Activated CD4-positive, alpha-beta T cell treated with anti-CD3 and anti-CD28 coated beads, Interleukin-2, amount 10 ng/mL, durations not matched to agents 7 days and 5 days (primary cell): ENCODE measurements at regions not wholly inside any gene's neighbourhood (a gene's known extent, or its start where the extent isn't known, plus 50 kb on each side); places are given as distances from the start of the nearest gene placed in this dataset.

Experiments used
- CTCF ChIA-PET: fragments of 350-600 bp; sonication (Branson Sonifier 250); formaldehyde crosslinking; loops from one replicate; lab custom pipeline; 2021; ENCODE audit warnings: antibody characterized with exemption; lab: Charles Lee
- POLR2A ChIA-PET: fragments of 350-600 bp; sonication (Branson Sonifier 250); formaldehyde crosslinking; loops from one replicate; lab custom pipeline; 2021; ENCODE audit warnings: antibody characterized with exemption; lab: Charles Lee
- DNase-seq: peaks from one replicate; pipeline ENCODE4 v3.0.0-alpha.2; 2020
- H3K27ac Mint-ChIP-seq: one replicate; pipeline ENCODE4 v1.8.0; 2021; ENCODE audit warnings: mild to moderate bottlenecking, moderate library complexity, mixed read lengths
- H3K27me3 Mint-ChIP-seq: one replicate; pipeline ENCODE4 v1.8.0; 2021; ENCODE audit warnings: mixed read lengths
- H3K36me3 Mint-ChIP-seq: one replicate; pipeline ENCODE4 v1.8.0; 2021; ENCODE audit warnings: low read depth, mixed read lengths
- H3K4me1 Mint-ChIP-seq: one replicate; pipeline ENCODE4 v1.8.0; 2021; ENCODE audit warnings: mixed read lengths
- H3K4me3 Mint-ChIP-seq: one replicate; pipeline ENCODE4 v1.8.0; 2021; ENCODE audit warnings: mild to moderate bottlenecking, moderate library complexity, mixed read lengths
- H3K9me3 Mint-ChIP-seq: one replicate; pipeline ENCODE4 v1.8.0; 2021; ENCODE audit warnings: mixed read lengths

GRCh38 chr1:58317086-58317485 is 229.4 kb downstream of the OMA1 start:
- DNase-seq, result no peak
- no peak overlapping the region for H3K27ac Mint-ChIP-seq
- ChIA-PET POLR2A (no interaction called here), CTCF (no interaction called here)
- peaks cover 3% of the 10 kb centered on the region for H3K9me3 Mint-ChIP-seq
- H3K27me3 Mint-ChIP-seq, result no peaks in the 10 kb centered on the region
- no peaks in the 10 kb centered on the region for H3K4me1 Mint-ChIP-seq
- H3K36me3 Mint-ChIP-seq, result no peaks in the 10 kb centered on the region
- no peak overlapping the region for H3K4me3 Mint-ChIP-seq

GRCh38 chr1:58316141-58316540 is 230.4 kb downstream of the OMA1 start:
- ChIA-PET POLR2A (no interaction called here), CTCF (no interaction called here)

GRCh38 chr1:58312971-58313563 is 233.5 kb downstream of the OMA1 start:
- CTCF ChIA-PET, result interaction anchor here (1.5 kb wide), 1 partner anchor 9 kb away, joined by 4 read pairs; no protein-coding TSS in a partner anchor
- no peak overlapping the region for H3K4me3 Mint-ChIP-seq

More at GRCh38 chr1:58316141-58316540, 230.4 kb downstream of the OMA1 start:
- DNase-seq, result no peak
- peaks cover 2% of the 10 kb centered on the region for H3K9me3 Mint-ChIP-seq
- no peaks in the 10 kb centered on the region for H3K4me1 Mint-ChIP-seq
- no peak overlapping the region for H3K4me3 Mint-ChIP-seq
- no peaks in the 10 kb centered on the region for H3K27me3 Mint-ChIP-seq
- no peaks in the 10 kb centered on the region for H3K36me3 Mint-ChIP-seq
- no peak overlapping the region for H3K27ac Mint-ChIP-seq

GRCh38 chr1:58312461-58312860 is 234.1 kb downstream of the OMA1 start:
- H3K27ac Mint-ChIP-seq, result no peak overlapping the region
- no peaks in the 10 kb centered on the region for H3K27me3 Mint-ChIP-seq
- H3K36me3 Mint-ChIP-seq, result no peaks in the 10 kb centered on the region
- no peak overlapping the region for H3K4me3 Mint-ChIP-seq
- no peaks in the 10 kb centered on the region for H3K4me1 Mint-ChIP-seq
- no peaks in the 10 kb centered on the region for H3K9me3 Mint-ChIP-seq
- DNase-seq, result no peak
- CTCF ChIA-PET, result interaction anchor here (1.5 kb wide), 1 partner anchor 9 kb away, joined by 4 read pairs; no protein-coding TSS in a partner anchor
- POLR2A ChIA-PET, result no interaction called here

More at GRCh38 chr1:58312971-58313563, 233.5 kb downstream of the OMA1 start:
- POLR2A ChIA-PET, result no interaction called here
- DNase-seq, result no peak
- Mint-ChIP-seq H3K27ac (no peak overlapping the region), H3K4me1 (no peaks in the 10 kb centered on the region), H3K27me3 (no peaks in the 10 kb centered on the region), H3K36me3 (no peaks in the 10 kb centered on the region), H3K9me3 (no peaks in the 10 kb centered on the region)

GRCh38 chr1:58310881-58311280 is 235.6 kb downstream of the OMA1 start:
- H3K4me1 Mint-ChIP-seq, result no peaks in the 10 kb centered on the region
- no peaks in the 10 kb centered on the region for H3K36me3 Mint-ChIP-seq
- no peak overlapping the region for H3K27ac Mint-ChIP-seq
- H3K27me3 Mint-ChIP-seq, result no peaks in the 10 kb centered on the region
- no peaks in the 10 kb centered on the region for H3K9me3 Mint-ChIP-seq
- H3K4me3 Mint-ChIP-seq, result no peak overlapping the region
- no peak for DNase-seq
- CTCF ChIA-PET, result no interaction called here
- POLR2A ChIA-PET, result no interaction called here

- Mint-ChIP-seq H3K27ac (no peak overlapping the region), H3K27me3 (no peaks in the 10 kb centered on the region), H3K9me3 (no peaks in the 10 kb centered on the region), H3K4me3 (no peak overlapping the region), H3K36me3 (no peaks in the 10 kb centered on the region), H3K4me1 (no peaks in the 10 kb centered on the region)
- CTCF ChIA-PET, result no interaction called here
- POLR2A ChIA-PET, result no interaction called here
- no peak for DNase-seq
Measured at GRCh38 chr1:58310469-58310868, 236.1 kb downstream of the OMA1 start.

- H3K27me3 Mint-ChIP-seq, result no peaks in the 10 kb centered on the region
- H3K27ac Mint-ChIP-seq, result no peak overlapping the region
- no peaks in the 10 kb centered on the region for H3K9me3 Mint-ChIP-seq
- ChIA-PET POLR2A (no interaction called here), CTCF (interaction anchor here (1.1 to 1.5 kb wide), 3 partner anchors 12 to 82 kb away, joined by 3 to 4 read pairs (median 3); no protein-coding TSS in a partner anchor)
- DNase-seq, result no peak
- H3K4me3 Mint-ChIP-seq, result no peak overlapping the region
- H3K36me3 Mint-ChIP-seq, result no peaks in the 10 kb centered on the region
- no peaks in the 10 kb centered on the region for H3K4me1 Mint-ChIP-seq
Measured at GRCh38 chr1:58308206-58308605, 238.3 kb downstream of the OMA1 start.

GRCh38 chr1:58307431-58307830 is 239.1 kb downstream of the OMA1 start:
- H3K36me3 Mint-ChIP-seq, result no peaks in the 10 kb centered on the region
- ChIA-PET POLR2A (no interaction called here), CTCF (no interaction called here)
- H3K4me1 Mint-ChIP-seq, result no peaks in the 10 kb centered on the region
- H3K27ac Mint-ChIP-seq, result no peak overlapping the region
- no peaks in the 10 kb centered on the region for H3K27me3 Mint-ChIP-seq
- no peaks in the 10 kb centered on the region for H3K9me3 Mint-ChIP-seq
- no peak for DNase-seq
- no peak overlapping the region for H3K4me3 Mint-ChIP-seq

- Mint-ChIP-seq H3K4me1 (no peaks in the 10 kb centered on the region), H3K4me3 (no peak overlapping the region), H3K27me3 (no peaks in the 10 kb centered on the region), H3K9me3 (no peaks in the 10 kb centered on the region), H3K36me3 (no peaks in the 10 kb centered on the region), H3K27ac (no peak overlapping the region)
- ChIA-PET CTCF (no interaction called here), POLR2A (no interaction called here)
- DNase-seq, result no peak
Measured at GRCh38 chr1:58305622-58306021, 240.9 kb downstream of the OMA1 start.

- no peak overlapping the region for H3K4me3 Mint-ChIP-seq
- H3K36me3 Mint-ChIP-seq, result no peaks in the 10 kb centered on the region
- H3K9me3 Mint-ChIP-seq, result no peaks in the 10 kb centered on the region
- DNase-seq, result no peak
- no peaks in the 10 kb centered on the region for H3K27me3 Mint-ChIP-seq
- no peak overlapping the region for H3K27ac Mint-ChIP-seq
- H3K4me1 Mint-ChIP-seq, result no peaks in the 10 kb centered on the region
- ChIA-PET POLR2A (no interaction called here), CTCF (interaction anchor here (1.3 kb wide), 1 partner anchor 8 kb away, joined by 4 read pairs; no protein-coding TSS in a partner anchor)
Measured at GRCh38 chr1:58304346-58304975, 242.1 kb downstream of the OMA1 start.

GRCh38 chr1:58303841-58304240 is 242.7 kb downstream of the OMA1 start:
- H3K4me3 Mint-ChIP-seq, result no peak overlapping the region
- H3K27ac Mint-ChIP-seq, result no peak overlapping the region
- ChIA-PET POLR2A (no interaction called here), CTCF (interaction anchor here (1.3 kb wide), 1 partner anchor 8 kb away, joined by 4 read pairs; no protein-coding TSS in a partner anchor)
- H3K27me3 Mint-ChIP-seq, result no peaks in the 10 kb centered on the region
- no peaks in the 10 kb centered on the region for H3K36me3 Mint-ChIP-seq
- DNase-seq, result no peak
- H3K4me1 Mint-ChIP-seq, result no peaks in the 10 kb centered on the region
- no peaks in the 10 kb centered on the region for H3K9me3 Mint-ChIP-seq

- Mint-ChIP-seq H3K9me3 (no peaks in the 10 kb centered on the region), H3K36me3 (no peaks in the 10 kb centered on the region), H3K4me1 (no peaks in the 10 kb centered on the region), H3K27ac (no peak overlapping the region), H3K4me3 (no peak overlapping the region), H3K27me3 (no peaks in the 10 kb centered on the region)
- DNase-seq, result no peak
- ChIA-PET POLR2A (no interaction called here), CTCF (no interaction called here)
Measured at GRCh38 chr1:58293388-58293787, 253.1 kb downstream of the OMA1 start.

GRCh38 chr1:58290685-58291372 is 255.7 kb downstream of the OMA1 start:
- Mint-ChIP-seq H3K4me1 (no peaks in the 10 kb centered on the region), H3K4me3 (no peak overlapping the region), H3K9me3 (no peaks in the 10 kb centered on the region), H3K27me3 (no peaks in the 10 kb centered on the region), H3K27ac (no peak overlapping the region), H3K36me3 (no peaks in the 10 kb centered on the region)
- ChIA-PET POLR2A (no interaction called here), CTCF (no interaction called here)
- DNase-seq, result no peak
